ENCODE measurements at regions not wholly inside any gene's neighbourhood (a gene's known extent, or its start where the extent isn't known, plus 50 kb on each side); places are given as distances from the start of the nearest gene placed in this dataset.
"Not testable (repeated sequence)": the region's sequence is repeated elsewhere in the genome, so short reads cannot be mapped to it uniquely, and the experiment has no call there.

DNA sequence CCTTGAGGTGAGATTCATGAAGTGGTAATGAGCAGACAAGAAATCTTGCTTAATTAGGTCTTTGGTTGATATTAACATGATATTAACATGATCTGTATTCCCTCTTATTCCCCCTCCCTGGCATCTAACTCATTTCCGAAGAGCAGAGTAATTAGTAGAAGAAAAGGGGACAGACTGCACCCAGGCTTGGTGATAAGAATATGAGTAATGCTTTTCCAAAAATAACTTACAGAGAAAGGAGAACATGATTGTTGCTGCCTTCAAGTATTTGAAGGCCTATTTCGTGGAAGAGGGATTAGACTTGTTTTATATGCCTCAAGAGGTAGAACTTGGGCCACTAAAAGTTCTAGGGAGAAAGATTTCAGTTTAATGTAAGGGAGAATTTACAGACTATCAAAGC is 130.6 kb upstream of the ATP5MC3 start:
- DNase-seq, result no peak

GRCh38 chr2:175310813-175311504 is 129.4 kb upstream of the ATP5MC3 start:
- DNase-seq, result no peak

- no peak for DNase-seq
Measured at GRCh38 chr2:175309799-175310198, 128.3 kb upstream of the ATP5MC3 start.

DNA sequence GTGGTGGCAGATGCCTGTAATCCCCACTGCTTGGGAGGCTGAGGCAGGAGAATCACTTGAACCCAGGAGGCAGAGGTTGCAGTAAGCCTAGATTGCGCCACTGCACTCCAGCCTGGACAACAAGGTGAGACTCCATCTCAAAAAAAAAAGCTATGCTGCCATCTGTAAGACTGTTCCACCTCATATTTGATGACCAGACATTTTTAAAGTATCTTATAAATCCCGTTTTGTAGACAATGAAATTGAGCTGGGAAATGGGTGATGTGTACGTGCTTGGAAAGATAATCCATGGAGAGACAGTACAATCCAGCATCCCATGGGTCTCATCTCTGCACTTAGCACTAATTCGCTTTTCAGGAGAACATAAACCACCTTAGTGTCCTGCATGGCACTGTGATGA is 126.5 kb upstream of the ATP5MC3 start:
- no peak for DNase-seq

DNA sequence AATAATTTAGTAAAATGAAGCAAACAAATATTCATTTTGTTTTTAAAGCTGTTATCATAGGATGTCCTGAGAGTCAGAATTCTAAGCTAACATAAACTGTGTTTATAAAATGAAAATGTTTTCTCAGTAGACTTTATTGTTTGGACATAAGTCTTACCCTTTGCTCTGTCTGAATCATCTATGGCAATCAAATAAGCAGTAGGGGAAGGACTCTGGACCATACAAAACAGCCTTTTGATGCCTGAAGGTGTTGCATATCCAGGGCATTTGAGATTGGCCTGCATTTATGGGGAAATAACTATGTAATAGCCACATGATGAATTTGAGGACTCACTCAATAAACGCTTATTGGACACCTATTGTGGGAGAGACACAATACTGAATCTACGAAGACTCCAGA is 123.0 kb upstream of the ATP5MC3 start:
- no peak for DNase-seq

- DNase-seq, result no peak
Measured at GRCh38 chr2:175293776-175294175, 112.3 kb upstream of the ATP5MC3 start.

GRCh38 chr2:175293195-175293594 is 111.7 kb upstream of the ATP5MC3 start:
- no peak for DNase-seq

- no peak for DNase-seq
Measured at GRCh38 chr2:175282886-175283285, 101.4 kb upstream of the ATP5MC3 start.

DNA sequence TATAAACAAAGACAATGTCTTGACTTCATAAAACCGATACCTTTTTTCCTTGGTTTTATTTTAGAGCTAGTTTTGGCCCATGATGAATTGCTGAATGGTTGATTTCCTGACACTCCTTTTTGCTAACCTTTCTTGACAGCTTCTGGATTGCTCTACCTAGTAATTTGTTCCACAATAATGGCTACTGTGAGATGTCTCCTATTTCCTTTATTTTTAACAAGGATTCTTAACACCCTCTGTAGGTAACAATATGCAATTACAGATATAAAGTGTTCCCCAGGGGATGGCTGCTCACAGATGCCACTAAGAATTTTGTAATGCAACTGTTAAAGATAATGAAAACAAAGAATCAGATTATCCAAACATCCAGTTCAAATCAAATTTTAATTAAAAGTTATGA is 100.8 kb upstream of the ATP5MC3 start:
- DNase-seq, result peak; percentile 32

GRCh38 chr2:175277772-175278171 is 96.3 kb upstream of the ATP5MC3 start:
- DNase-seq, result no peak

- DNase-seq, result no peak
Measured at GRCh38 chr2:175275539-175275938, 94.0 kb upstream of the ATP5MC3 start.

DNA sequence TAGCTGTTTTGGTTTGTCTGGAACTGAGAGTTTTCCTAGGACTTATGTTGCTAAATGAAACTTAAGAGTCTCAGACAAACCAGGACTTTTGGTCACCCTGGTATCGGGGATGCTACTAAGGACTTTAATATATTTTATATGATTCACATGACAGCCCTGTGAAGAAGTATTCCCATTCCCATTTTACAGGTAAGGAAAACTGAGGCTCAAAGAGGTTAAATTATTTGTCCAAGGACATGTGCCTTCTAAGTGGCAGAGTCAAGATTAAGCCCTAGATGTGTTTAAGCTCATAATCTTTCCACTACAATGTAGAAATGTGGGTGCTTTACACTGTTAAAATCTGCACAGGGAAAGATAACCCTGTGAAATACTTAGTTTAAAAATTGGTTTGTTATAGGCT is 77.7 kb upstream of the ATP5MC3 start:
- no peak for DNase-seq

- DNase-seq, result no peak
Measured at GRCh38 chr2:175256806-175257585, 75.5 kb upstream of the ATP5MC3 start.

GRCh38 chr2:175256391-175256790 is 74.9 kb upstream of the ATP5MC3 start:
- DNase-seq, result not testable (repeated sequence)

DNA sequence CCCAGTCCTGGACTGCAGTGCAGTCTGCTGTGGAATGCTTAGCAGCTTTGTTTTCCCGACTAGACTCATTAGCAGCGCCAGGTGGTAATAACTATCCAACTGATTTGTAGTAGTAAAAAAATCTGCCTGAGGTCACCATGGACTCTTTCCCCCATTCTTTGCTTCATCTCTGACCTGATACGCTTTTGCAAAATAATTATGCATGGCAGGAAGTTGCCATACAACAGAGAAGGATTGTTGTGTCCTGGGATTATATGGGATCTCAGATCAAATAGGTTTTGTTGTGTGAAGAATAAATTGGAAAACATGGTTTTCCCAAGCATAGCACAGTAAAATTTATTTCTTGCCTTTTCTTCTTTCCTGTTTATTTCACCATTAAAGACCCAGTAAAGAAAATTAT is 72.4 kb upstream of the ATP5MC3 start:
- DNase-seq, result no peak

- DNase-seq, result peak; percentile 28
Measured at GRCh38 chr2:175251425-175252041, 70.0 kb upstream of the ATP5MC3 start.

DNA sequence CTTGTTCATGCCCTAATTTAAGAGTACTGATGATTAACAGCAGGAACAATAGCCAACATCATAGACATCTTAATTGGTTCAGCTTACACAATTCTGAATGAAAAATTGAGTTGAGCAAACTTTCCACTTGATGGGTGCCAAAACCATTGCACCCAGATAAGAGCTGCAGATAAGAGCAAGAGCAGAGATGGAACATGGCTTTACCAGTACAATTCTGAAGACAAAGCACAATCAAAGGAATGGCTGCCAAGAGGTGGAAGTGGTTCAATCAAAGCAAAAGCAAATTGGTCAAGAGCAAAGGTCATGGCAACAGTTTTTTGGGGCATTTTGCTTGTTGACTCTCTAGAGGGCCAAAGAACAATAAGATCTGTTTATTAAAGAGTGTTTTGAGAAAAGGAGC is 65.6 kb upstream of the ATP5MC3 start:
- DNase-seq, result no peak

GRCh38 chr2:175244697-175245096 is 63.2 kb upstream of the ATP5MC3 start:
- no peak for DNase-seq

DNA sequence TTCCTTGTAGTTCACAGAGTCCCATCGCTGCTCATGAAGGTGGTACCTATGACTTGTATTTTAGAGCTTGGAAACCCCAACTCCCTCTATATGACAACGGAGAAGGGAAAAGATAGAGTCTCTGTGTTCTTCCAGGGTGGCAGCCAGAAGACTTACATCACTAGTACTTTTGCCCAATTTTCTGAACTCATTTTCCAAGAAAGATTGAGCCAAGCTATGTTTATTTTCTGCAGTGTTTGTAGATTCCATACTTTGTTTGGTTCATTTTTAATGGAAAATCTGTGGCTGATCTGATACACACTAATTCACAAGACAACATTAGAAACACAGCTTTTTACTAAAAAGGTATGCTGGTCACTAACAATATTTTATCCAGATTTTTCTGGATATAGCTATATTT is 60.2 kb upstream of the ATP5MC3 start:
- no peak for DNase-seq

GRCh38 chr2:175240033-175240432 is 58.5 kb upstream of the ATP5MC3 start:
- DNase-seq, result not testable (repeated sequence)

- DNase-seq, result no peak
Measured at GRCh38 chr2:175236930-175237329, 55.4 kb upstream of the ATP5MC3 start.

DNA sequence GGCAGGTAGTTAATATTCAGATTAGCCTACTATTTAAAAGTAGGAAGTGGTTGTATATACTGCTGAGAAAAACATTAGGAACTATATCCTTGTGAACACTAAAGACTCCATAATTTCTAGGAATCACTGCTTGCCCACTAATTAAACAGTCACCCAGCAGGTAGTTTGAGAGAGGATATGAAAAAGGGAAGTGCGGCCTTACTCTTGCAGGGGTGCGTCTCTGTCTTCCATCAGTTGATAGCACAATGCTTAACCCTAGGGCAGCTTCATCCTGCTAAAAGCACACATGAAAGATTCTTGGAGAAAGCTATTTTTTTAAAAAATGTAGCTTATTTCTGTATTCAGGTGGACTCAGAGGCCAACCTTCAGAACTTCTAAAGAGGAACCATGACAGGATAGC is 53.1 kb upstream of the ATP5MC3 start:
- DNase-seq, result no peak

DNA sequence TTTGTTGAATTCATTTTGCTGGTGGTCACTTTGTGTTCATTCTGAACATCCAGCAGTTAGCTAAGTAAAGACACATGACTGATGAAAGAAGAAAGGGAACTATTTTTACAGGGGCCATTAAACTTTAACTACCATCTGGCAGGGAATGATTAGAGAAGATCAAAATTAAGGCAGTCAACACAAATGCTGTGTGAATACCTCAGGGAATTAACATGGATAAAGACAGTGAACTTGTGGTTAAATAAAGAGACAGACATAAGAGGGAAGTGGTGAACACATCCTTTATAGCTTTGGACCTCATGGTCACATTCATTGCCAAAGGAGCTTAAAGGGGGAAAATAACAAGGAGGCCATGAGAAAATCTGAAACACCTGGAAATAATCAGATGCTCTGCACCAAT is 52.6 kb upstream of the ATP5MC3 start:
- no peak for DNase-seq

- DNase-seq, result no peak
Measured at GRCh38 chr2:175233135-175233719, 51.7 kb upstream of the ATP5MC3 start.
